GM21526 (cell line): ENCODE measurements at regions not wholly inside any gene's neighbourhood (a gene's known extent, or its start where the extent isn't known, plus 50 kb on each side); places are given as distances from the start of the nearest gene placed in this dataset.

ENCODE experiments used
- ATAC-seq: cut with Tn5 transposase; IDR thresholded peaks from one replicate; pipeline ENCODE4 v1.9.1; 2021; ENCODE audit warnings: moderate library complexity; ENCODE audit not compliant: unreplicated experiment, low FRiP score

DNA sequence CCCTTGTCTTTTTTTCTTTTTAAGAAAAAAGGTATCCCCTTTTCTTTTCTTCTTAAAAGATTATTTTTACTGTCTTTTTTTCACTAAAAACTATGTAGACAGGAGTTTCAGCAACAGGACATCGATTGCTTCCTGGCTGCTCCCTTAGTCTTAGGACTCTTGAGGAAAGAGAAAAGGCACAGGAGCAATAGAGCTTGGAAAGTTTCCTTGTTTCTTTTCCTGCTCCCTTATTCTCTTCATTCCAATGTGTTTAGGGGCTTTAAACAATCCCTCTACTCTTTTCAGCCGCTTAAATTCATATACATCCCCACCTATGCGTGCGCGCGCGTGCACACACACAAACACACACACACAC, 182.2 kb upstream of the FOXN2 start:
- ATAC-seq: no peak

DNA sequence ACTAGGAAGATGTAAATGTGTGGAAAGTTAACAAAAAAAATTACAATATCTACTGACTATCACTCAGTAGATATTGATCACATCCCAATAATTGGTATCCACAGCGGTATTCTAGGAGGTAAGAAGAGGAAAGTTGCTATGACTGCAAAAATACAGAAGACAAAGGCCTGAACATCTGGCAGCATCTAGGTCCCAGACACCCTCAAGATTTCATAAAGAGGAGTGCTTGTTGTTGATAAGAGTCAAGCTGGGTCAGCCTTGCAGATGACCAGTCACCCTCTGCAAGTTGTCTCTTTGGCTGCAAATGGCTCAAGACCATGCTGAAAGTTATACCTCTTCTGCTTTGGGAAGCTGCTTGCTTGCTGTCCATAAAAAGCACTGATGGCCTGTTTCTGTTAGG, 179.8 kb upstream of the FOXN2 start:
- ATAC-seq: no peak

DNA sequence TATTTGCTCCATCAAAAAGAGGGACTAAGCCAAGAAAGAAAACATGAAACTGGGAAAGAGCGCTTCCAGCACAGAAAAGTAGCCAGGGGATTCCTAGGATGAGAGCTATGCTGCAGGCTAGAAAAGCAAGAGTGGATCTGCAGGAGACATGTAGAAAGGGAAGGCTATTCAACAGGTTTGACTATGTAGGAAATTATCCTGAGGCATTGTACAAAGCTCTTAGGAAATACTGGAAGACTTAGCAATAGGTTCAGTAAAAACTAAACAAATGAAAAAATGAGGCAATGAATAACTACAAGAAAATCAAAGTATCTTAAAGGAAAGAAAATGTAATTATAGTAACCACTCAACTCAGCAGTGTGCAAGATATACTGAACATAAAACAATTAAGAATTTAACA, 178.7 kb upstream of the FOXN2 start:
- ATAC-seq: no peak

DNA sequence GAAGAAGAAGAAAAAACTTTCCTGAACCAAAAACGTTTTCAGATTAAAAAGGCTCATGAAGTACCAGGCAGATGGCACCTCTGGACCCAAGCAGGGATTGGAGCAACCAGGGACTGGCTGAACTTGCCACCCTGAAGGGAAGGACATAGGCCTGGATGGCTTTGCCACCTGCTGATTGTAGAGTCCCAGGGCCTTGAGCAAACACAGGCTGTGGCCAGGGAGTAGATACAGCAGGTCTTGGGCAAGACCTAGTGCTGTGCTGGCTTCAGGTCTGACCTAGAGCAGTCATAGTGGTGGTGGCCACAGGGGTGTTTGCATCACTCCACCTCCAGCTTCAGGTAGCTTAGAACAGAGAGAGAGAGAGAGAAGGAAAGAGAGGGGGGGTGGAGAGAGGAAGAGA, 176.7 kb upstream of the FOXN2 start:
- ATAC-seq: no peak

DNA sequence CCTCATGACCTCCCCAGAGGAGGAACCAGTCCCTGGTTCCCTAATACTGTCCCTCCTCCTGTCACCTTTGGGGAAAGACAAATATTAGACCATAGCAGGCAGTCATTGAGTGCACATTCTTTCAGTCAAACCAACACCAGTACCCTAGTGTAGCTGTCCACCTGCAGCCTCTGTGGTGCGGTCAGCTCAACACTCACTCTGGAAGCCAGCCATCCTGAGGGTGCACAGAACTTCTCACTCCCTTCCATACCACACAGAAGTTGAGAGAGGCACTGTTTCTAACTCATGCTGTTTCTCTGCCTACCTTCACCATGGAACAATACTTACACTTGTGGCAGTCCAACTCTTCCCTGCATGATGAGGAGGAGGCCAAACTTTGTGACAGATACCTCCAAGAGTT, 175.6 kb upstream of the FOXN2 start:
- no peak for ATAC-seq

DNA sequence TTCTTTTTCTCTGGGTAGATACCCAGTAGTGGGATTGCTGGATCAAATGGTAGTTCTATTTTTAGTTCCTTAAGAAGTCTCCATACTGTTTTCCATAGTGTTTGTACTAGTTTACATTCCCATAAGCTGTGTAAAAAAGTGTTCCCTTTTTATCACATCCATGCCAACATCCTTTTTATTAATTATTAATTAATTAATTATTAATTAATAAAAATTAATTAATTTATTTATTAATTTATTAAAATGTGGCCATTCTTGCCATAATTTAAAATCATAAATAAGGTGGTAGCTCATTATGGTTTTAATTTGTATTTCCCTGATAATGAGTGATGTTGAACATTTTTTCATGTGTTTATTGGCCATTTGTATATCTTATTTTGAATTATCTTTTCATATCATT, 173.9 kb upstream of the FOXN2 start:
- no peak for ATAC-seq

- ATAC-seq: no peak
These were observed 169.7 kb upstream of the FOXN2 start for GRCh38 chr2:48144777-48145176.

- no peak for ATAC-seq
These were observed 168.5 kb upstream of the FOXN2 start for GRCh38 chr2:48145845-48146452.

DNA sequence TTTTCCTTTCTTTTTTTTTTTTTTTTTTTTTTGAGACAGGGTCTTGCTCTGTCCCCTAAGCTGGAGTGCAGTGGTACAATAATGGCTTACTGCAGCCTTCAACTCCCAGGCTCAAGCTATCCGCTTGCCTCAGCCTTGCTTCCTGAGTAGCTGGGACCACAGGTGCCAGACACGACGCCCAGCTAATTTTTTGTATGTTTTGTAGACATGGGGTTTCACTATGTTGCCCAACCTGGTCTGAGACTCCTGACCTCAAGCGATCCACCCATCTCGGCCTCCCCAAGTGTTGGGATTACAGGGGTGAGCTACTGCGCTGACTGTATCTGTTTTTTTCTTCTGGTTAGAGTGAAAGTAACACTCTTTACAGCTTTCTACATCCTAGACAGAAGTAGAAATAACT, 167.9 kb upstream of the FOXN2 start:
- no peak for ATAC-seq

GRCh38 chr2:48147719-48148118, 166.8 kb upstream of the FOXN2 start:
- ATAC-seq: no peak

GRCh38 chr2:48148841-48149430, 165.5 kb upstream of the FOXN2 start:
- no peak for ATAC-seq

- no peak for ATAC-seq
These were observed 157.3 kb upstream of the FOXN2 start for GRCh38 chr2:48157150-48157549.

DNA sequence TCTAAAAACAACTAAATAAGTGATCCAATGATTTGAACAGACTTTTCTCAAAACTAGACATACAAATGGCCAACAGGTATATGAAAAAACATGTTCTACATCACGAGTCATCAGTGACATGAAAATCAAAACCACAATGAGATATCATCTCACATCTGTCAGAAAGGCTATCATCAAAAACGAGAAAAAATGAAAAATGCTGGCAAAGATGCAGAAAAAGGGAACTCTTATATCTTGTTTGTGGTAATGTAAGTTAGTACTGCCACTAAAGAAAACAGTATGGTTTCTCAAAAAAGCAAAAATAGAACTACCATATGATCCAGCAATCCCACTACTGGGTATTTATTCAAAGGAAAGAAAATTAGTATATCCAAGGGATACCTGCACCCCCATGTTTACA, 152.9 kb upstream of the FOXN2 start:
- ATAC-seq: no peak

GRCh38 chr2:48162742-48163141, 151.7 kb upstream of the FOXN2 start:
- ATAC-seq: no peak

DNA sequence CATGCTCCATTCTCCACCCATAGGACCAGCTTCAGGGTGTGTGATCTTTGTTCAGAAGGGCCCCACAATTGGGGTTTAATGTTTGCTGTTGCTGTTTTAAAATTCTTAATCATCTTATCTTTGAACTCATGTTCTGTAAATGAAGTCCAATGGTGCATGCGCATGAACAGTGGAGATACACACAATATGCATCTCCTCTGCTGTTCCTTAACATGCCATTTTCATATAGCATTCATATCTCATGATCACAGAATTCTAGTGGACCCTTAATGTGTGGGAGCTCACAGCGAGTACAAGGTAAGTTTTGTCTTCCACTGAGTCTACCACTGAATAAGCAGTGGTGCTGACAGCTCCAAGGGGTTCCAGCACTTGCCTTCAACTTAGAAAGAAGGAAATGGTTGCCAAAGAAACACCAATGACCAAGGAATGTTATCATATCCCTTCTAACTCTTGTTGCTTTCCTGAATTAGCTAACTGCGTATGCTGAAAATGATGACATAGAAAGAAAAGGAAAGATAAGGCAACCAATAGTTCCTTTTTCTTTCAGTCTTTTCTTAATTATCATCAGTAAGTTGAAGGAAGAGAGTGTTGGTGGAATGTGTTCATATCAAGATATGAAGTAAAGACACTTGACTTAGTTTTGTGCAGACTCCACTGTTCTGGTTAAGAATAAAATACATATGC, 149.3 kb upstream of the FOXN2 start:
- ATAC-seq: no peak

DNA sequence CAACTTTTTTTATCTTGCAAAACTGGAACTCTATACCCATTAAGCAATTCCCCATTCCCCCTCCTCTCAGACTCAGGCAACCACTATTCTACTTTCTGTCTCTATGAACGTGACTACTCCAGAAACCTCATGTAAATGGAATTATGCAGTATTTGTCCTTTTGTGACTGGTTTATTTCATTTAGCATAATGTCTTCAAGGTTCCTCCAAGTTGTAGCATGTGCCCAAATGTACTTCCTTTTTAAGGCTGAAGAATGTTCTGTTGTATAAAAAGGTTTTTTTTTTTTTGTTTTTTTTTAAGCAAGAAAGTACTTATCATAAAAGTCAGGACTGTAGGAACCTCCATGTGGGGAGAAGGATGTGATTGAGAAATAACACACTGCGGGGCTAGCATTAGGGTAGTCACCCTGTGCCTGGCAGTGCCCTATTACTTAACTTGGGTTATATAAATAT, 145.3 kb upstream of the FOXN2 start:
- ATAC-seq: no peak

GRCh38 chr2:48170281-48170680, 144.2 kb upstream of the FOXN2 start:
- ATAC-seq: no peak

DNA sequence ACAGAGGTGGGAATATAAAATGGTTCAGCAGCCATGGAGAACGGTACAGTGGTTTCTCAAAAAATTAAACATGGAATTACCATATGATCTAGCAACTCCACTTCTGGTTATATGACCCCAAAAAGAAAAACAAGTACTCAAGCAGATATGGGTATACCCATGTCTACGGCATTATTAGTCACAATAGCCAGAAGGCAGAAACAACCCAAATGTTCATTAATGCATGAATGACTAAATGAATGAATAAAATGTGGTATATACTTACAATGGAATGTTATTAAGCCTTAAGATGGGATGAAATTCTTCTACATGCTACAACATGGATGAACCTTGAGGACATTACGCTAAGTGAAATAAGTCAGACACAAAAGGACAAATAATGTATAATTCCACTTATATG, 141.3 kb upstream of the FOXN2 start:
- ATAC-seq: no peak

DNA sequence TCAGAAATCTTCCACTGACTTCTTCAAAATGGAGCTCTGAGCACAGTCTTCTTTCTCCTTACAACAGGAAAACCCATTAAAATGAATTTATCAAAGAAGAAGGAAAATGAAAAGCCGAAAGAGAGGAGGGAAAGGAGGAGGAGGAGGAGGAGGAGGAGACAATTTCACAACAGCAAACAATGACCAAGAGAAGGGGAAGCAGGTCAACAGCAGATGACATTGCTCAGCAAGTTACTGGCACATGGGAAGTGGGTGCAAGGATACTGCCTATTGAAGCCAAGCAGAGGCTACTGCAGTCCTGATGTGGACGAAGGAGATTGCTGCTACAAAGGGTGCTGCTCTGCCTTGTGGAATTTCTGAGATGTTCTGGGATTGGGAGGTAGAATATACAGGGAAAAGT, 140.0 kb upstream of the FOXN2 start:
- ATAC-seq: no peak

DNA sequence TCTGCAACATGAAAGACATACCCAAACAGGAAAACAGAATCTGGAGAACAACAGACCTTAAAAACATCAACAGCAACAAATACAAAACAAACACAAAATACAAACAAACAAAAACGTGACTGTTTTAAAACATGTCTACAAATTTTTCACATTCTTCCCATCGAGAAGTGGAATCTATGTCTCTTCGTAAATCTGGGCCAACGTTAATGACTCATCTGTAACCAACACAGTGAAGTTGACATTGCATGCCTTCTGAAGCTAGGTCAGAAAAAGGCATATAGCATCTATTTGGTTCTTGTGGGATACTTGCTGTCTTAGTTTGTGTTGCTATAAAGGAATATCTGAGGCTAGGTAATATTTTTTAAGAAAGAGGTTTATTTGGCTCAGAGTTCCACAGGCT, 139.2 kb upstream of the FOXN2 start:
- ATAC-seq: no peak

DNA sequence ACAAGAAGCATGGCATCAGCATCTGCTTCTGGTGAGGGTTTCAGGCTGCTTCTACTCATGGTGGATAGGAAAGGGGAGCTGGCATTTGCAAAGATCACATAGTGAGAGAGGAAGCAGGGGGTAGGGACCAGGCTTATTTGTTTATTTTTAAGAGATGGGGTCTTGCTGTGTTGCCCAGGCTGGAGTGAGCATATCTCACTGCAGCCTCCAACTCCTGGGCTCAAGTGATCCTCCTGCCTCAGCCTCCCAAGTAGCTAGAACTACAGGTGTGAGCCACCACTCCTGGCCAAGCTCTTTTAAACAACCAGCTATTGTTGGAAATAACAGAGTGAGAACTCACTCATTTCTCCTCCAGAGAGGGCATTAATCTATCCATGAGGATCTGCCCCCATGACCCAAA, 138.8 kb upstream of the FOXN2 start:
- ATAC-seq: no peak

- no peak for ATAC-seq
These were observed 137.6 kb upstream of the FOXN2 start for GRCh38 chr2:48176876-48177275.
